Liver (tissue), 3 donors: ENCODE measurements at regions not wholly inside any gene's neighbourhood (a gene's known extent, or its start where the extent isn't known, plus 50 kb on each side); places are given as distances from the start of the nearest gene placed in this dataset.

Experiments used
- CTCF ChIP-seq: fragments of 150-350 bp; IDR thresholded peaks from 2 replicates; pipeline ENCODE4 v1.5.1; 2017; ENCODE audit warnings: improper control_type of control experiment, low read depth, low read length; ENCODE audit not compliant: missing input control
- EGR1 ChIP-seq, 2 donors: IDR thresholded peaks; 2 replicates each; pipeline ENCODE4 v1.6.1; 2016 to 2018; ENCODE audit warnings: antibody characterized with exemption in 2 of 2, low read depth in 2 of 2
- FOXA1 ChIP-seq: IDR thresholded peaks from 2 replicates; pipeline ENCODE4 v1.6.1; 2016; ENCODE audit warnings: antibody characterized with exemption
- GABPA ChIP-seq, 2 donors: IDR thresholded peaks in 1 of 2; conservative IDR thresholded peaks in 1 of 2; 2 replicates each; pipeline ENCODE4 v1.6.1; 2016; ENCODE audit warnings: antibody characterized with exemption in 2 of 2, mild to moderate bottlenecking in 1 of 2, moderate library complexity in 1 of 2
- HNF4G ChIP-seq: IDR thresholded peaks from 2 replicates; pipeline ENCODE4 v1.6.1; 2016; ENCODE audit warnings: antibody characterized with exemption
- MAX ChIP-seq: IDR thresholded peaks from 2 replicates; pipeline ENCODE4 v1.6.1; 2016; ENCODE audit warnings: antibody characterized with exemption
- RAD21 ChIP-seq, 2 donors: IDR thresholded peaks; 2 replicates each; pipeline ENCODE4 v1.6.1; 2016; ENCODE audit warnings: antibody characterized with exemption in 2 of 2, mild to moderate bottlenecking in 2 of 2
- REST ChIP-seq: IDR thresholded peaks from 2 replicates; pipeline ENCODE4 v1.6.1; 2016; ENCODE audit warnings: antibody characterized with exemption, mild to moderate bottlenecking
- SP1 ChIP-seq: IDR thresholded peaks from 2 replicates; pipeline ENCODE4 v1.6.1; 2018; ENCODE audit warnings: antibody characterized with exemption, mild to moderate bottlenecking
- TAF1 ChIP-seq: conservative IDR thresholded peaks from 2 replicates; pipeline ENCODE4 v1.6.1; 2016; ENCODE audit warnings: antibody characterized with exemption, mild to moderate bottlenecking
- TF ChIP-seq, protein P1 (sequence below): IDR thresholded peaks from 2 replicates; pipeline ENCODE4 v1.6.1; 2016; ENCODE audit warnings: antibody characterized with exemption
- donor health status: healthy.
- donor health status: healthy.

DNA sequence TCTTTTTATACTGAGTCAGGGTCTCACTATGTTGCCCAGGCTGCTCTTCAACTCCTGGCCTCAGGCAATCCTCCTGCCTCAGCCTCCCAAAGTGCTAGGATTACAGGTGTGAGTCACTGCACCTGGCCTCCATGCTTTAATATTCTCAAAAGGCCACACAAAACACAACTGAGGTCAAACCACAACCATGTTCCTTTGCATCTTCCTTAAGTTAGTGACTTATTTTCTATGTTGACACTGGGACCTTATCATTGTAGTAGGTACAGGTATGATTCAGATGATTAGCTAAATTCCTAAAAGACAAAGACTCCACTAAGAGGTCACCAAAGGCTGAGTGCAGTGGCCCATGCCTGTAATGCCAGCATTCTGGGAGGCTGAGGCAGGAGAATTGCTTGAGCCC lies 131.9 kb upstream of the ATP1B1 start:
- TF ChIP-seq CTCF (no peak), MAX (no peak), EGR1 (IDR thresholded peaks at IDR 0.05; ENCODE audit: low read depth in 2 of 2) (no peak), TAF1 (no peak), SP1 (no peak), HNF4G (no peak), RAD21 (IDR thresholded peaks at IDR 0.05) (no peak), GABPA (IDR thresholded peaks at IDR 0.05 in 1 of 2, conservative IDR thresholded peaks at IDR 0.05 in 1 of 2) (no peak), FOXA1 (no peak), REST (no peak)
- TF ChIP-seq, protein P1, sequence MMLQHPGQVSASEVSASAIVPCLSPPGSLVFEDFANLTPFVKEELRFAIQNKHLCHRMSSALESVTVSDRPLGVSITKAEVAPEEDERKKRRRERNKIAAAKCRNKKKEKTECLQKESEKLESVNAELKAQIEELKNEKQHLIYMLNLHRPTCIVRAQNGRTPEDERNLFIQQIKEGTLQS, result no peak
